Gastroesophageal sphincter (tissue), 3 donors: ENCODE measurements at regions not wholly inside any gene's neighbourhood (a gene's known extent, or its start where the extent isn't known, plus 50 kb on each side); places are given as distances from the start of the nearest gene placed in this dataset.

Experiments used
- CTCF ChIP-seq, 4 experiments: fragments of 200-600 bp in 2 of 4; fragments of 450-650 bp in 2 of 4; sonication (generic) in 1 of 4; IDR thresholded peaks; one replicate each; pipeline ENCODE4 v1.5.1; 2017 to 2019; ENCODE audit warnings: antibody characterized with exemption in 4 of 4, mild to moderate bottlenecking in 2 of 4, moderate library complexity in 2 of 4
- POLR2A ChIP-seq, 2 donors: fragments of 450-650 bp; IDR thresholded peaks; one replicate each; pipeline ENCODE4 v1.6.1; 2017; ENCODE audit warnings: antibody characterized with exemption in 2 of 2, mild to moderate bottlenecking in 2 of 2, moderate library complexity in 1 of 2
- POLR2AphosphoS5 ChIP-seq: sonication (generic); formaldehyde crosslinking; IDR thresholded peaks from one replicate; pipeline ENCODE4 v1.6.1; 2017; ENCODE audit warnings: antibody characterized with exemption

DNA sequence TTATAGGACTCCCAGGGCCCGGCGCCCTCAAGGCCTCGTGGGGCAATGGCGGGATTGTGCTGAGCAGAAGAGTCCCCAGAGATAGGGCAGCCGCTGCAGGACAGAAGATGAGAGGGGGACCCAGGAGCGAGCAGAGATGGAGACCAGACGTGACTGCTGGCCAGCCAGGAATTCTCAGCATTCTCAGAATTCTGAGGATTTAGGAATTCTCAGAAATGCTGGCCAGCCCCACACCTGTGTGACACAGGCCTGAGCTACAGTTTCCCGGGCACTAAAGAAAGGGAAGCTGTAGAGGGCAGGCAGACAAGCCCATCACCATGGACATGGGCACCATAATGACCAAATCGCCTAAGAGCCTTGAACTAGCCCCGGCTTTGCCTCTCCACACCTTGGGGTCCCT lies 186.2 kb upstream of the CDH4 start:
- TF ChIP-seq POLR2AphosphoS5 (no peak), POLR2A (IDR thresholded peaks at IDR 0.05) (no peak), CTCF (IDR thresholded peaks at IDR 0.05) (no peak)
